T-helper 1 cell treated with Interleukin-12 subunit alpha and Interleukin-12 subunit beta and Interleukin-4 antibody, amounts not matched to agents 30 μg/mL and 1 μg/mL, for 36 hours (primary cell): ENCODE measurements at regions not wholly inside any gene's neighbourhood (a gene's known extent, or its start where the extent isn't known, plus 50 kb on each side); places are given as distances from the start of the nearest gene placed in this dataset.

Source experiments
- H3K27ac Mint-ChIP-seq: one replicate; pipeline ENCODE4 v1.8.0; 2021; ENCODE audit warnings: mild to moderate bottlenecking, mixed read lengths
- H3K27me3 Mint-ChIP-seq: one replicate; pipeline ENCODE4 v1.8.0; 2021; ENCODE audit warnings: low read depth, mixed read lengths
- H3K36me3 Mint-ChIP-seq: one replicate; pipeline ENCODE4 v1.8.0; 2021; ENCODE audit warnings: low read depth, mixed read lengths
- H3K4me1 Mint-ChIP-seq: one replicate; pipeline ENCODE4 v1.8.0; 2021; ENCODE audit warnings: low read depth, mixed read lengths
- H3K4me3 Mint-ChIP-seq: one replicate; pipeline ENCODE4 v1.8.0; 2021; ENCODE audit warnings: mild to moderate bottlenecking, moderate library complexity, mixed read lengths
- H3K9me3 Mint-ChIP-seq: one replicate; pipeline ENCODE4 v1.8.0; 2021; ENCODE audit warnings: mixed read lengths

- Mint-ChIP-seq H3K4me1 (no peaks in the 10 kb centered on the region), H3K4me3 (no peak overlapping the region), H3K9me3 (peaks cover 35% of the 10 kb centered on the region), H3K27ac (no peak overlapping the region), H3K27me3 (no peaks in the 10 kb centered on the region), H3K36me3 (peaks cover 7% of the 10 kb centered on the region)
Measured at GRCh38 chr21:35127026-35127425, 77.9 kb upstream of the RUNX1 start.

GRCh38 chr21:35120631-35121180, 71.6 kb upstream of the RUNX1 start:
- H3K4me1 Mint-ChIP-seq, result no peaks in the 10 kb centered on the region
- peaks cover 2% of the 10 kb centered on the region for H3K36me3 Mint-ChIP-seq
- H3K27ac Mint-ChIP-seq, result no peak overlapping the region
- no peak overlapping the region for H3K4me3 Mint-ChIP-seq
- H3K9me3 Mint-ChIP-seq, result peaks cover 28% of the 10 kb centered on the region
- peaks cover 4% of the 10 kb centered on the region for H3K27me3 Mint-ChIP-seq

DNA sequence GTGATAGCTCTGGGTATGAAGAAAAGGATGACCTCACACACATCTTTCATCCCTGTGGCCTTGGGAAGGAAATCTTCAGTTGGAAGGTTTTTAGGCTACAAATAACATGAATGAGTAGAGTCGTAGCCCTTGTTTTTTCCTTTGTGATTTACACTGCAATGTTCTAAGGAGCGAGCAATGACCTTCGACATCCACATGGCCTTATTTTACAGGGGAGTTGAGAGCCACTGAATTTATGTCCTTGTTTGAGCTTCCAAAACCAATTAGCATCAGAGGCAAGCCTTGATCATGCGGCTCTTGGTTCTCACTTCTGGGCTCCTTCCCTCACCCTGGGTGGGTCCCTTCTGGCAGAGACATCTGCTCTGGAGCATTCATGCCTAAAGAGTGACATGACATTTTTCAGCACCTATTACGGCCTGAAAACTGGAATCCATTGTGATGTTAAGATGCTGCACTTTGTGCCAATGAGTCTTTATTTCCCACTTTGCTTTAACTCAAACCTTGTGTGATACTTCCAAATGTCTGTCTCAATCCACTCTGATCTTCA, 70.5 kb upstream of the RUNX1 start:
- no peak overlapping the region for H3K4me3 Mint-ChIP-seq
- peaks cover 2% of the 10 kb centered on the region for H3K36me3 Mint-ChIP-seq
- H3K27ac Mint-ChIP-seq, result no peak overlapping the region
- H3K4me1 Mint-ChIP-seq, result no peaks in the 10 kb centered on the region
- H3K27me3 Mint-ChIP-seq, result peaks cover 4% of the 10 kb centered on the region
- peaks cover 26% of the 10 kb centered on the region for H3K9me3 Mint-ChIP-seq

DNA sequence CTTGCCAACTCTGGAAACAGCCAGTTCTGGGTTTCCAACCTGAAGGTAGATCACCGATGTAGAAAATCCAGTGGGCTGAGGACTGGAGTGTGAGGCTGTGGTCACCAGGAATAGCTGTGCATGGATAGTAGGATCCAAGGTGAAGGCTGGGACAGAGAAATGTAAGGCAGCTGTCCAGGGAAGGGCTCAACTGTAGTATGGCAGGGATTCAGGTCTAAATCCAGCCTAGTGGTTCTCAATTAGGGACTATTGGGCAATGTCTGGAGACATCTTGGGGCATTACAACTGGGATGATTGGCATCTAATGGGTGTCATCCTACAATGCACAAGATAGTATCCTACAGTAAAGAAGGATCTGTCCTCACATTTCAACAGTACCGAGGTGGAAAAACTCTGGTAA, 67.7 kb upstream of the RUNX1 start:
- Mint-ChIP-seq H3K27me3 (peaks cover 4% of the 10 kb centered on the region), H3K4me1 (peaks cover 10% of the 10 kb centered on the region), H3K4me3 (no peak overlapping the region), H3K9me3 (peaks cover 24% of the 10 kb centered on the region), H3K27ac (no peak overlapping the region), H3K36me3 (peaks cover 3% of the 10 kb centered on the region)

DNA sequence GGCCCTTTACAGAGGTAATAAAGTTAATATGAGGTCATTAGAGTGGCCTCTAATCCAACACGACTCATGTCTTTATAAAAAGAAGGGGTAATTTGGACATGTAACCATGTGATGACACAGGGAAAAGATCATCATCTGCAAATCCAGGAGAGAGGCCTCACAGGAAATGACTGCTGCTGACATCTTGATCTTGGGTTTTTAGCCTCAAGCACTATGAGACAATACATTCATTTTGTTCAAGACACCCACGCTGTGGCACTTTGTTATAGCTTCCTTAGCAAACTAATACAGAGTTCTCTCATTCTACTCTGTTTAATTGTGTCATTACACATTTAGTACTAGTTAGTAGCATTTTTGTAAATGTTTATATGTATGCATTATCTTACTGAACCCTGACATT, 64.0 kb upstream of the RUNX1 start:
- Mint-ChIP-seq H3K9me3 (peaks cover 19% of the 10 kb centered on the region), H3K4me3 (no peak overlapping the region), H3K4me1 (peaks cover 10% of the 10 kb centered on the region), H3K27ac (no peak overlapping the region), H3K27me3 (no peaks in the 10 kb centered on the region), H3K36me3 (peaks cover 5% of the 10 kb centered on the region)

GRCh38 chr21:35111321-35111930, 62.3 kb upstream of the RUNX1 start:
- Mint-ChIP-seq H3K4me3 (no peak overlapping the region), H3K36me3 (peaks cover 5% of the 10 kb centered on the region), H3K9me3 (peaks cover 12% of the 10 kb centered on the region), H3K27ac (no peak overlapping the region), H3K27me3 (no peaks in the 10 kb centered on the region), H3K4me1 (peaks cover 10% of the 10 kb centered on the region)

GRCh38 chr21:35108887-35109286, 59.8 kb upstream of the RUNX1 start:
- no peaks in the 10 kb centered on the region for H3K27me3 Mint-ChIP-seq
- no peak overlapping the region for H3K27ac Mint-ChIP-seq
- H3K36me3 Mint-ChIP-seq, result peaks cover 5% of the 10 kb centered on the region
- peaks cover 6% of the 10 kb centered on the region for H3K9me3 Mint-ChIP-seq
- peaks cover 10% of the 10 kb centered on the region for H3K4me1 Mint-ChIP-seq
- H3K4me3 Mint-ChIP-seq, result no peak overlapping the region

GRCh38 chr21:35107520-35107919, 58.4 kb upstream of the RUNX1 start:
- Mint-ChIP-seq H3K27me3 (no peaks in the 10 kb centered on the region), H3K4me3 (no peak overlapping the region), H3K27ac (no peak overlapping the region), H3K36me3 (peaks cover 2% of the 10 kb centered on the region), H3K9me3 (no peaks in the 10 kb centered on the region), H3K4me1 (no peaks in the 10 kb centered on the region)

GRCh38 chr21:35106246-35106835, 57.2 kb upstream of the RUNX1 start:
- H3K36me3 Mint-ChIP-seq, result peaks cover 2% of the 10 kb centered on the region
- H3K4me3 Mint-ChIP-seq, result no peak overlapping the region
- no peak overlapping the region for H3K27ac Mint-ChIP-seq
- no peaks in the 10 kb centered on the region for H3K4me1 Mint-ChIP-seq
- no peaks in the 10 kb centered on the region for H3K27me3 Mint-ChIP-seq
- H3K9me3 Mint-ChIP-seq, result no peaks in the 10 kb centered on the region

DNA sequence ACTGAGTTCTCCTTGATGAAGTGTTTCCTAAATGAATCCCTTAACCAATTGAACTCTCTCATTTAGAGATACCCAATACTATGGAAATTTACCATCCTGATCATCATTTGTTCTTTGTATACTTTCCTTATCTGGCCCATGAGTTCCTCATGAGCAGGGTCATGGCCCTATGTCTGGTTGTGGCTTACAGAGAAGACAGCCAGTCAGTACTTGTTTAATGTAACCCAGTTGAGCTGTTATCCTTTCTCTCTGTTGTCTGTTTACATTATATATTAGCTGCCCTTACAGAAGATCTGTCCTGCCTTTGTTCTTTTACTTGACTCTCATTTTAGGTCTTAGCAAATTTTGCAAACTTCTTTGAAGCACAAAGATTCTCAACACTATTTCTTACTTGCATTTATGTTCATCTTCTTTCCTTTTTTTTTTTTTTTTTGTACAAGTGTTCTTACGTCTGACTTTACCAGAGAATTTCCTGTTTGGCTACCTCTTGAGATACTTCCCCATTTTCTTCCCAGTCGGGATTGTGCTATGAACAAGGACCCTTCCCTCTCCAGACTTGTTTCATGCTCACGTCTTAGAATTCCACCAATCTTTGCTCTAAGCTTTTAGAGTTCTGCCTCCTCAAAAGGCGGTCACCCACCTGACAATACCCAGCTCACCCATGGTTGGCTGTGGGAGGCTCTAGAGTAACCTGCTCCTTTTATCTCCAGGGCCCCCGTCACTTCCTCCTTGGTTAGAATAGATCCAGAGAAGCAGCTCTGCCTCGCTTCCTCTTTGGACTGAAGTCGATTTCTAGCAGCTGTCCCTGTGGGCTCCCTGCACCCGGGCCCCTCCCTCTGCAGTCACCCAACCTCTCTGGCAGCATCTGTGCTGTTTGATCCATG, 53.6 kb upstream of the RUNX1 start:
- no peaks in the 10 kb centered on the region for H3K4me1 Mint-ChIP-seq
- H3K36me3 Mint-ChIP-seq, result no peaks in the 10 kb centered on the region
- no peak overlapping the region for H3K27ac Mint-ChIP-seq
- no peak overlapping the region for H3K4me3 Mint-ChIP-seq
- no peaks in the 10 kb centered on the region for H3K27me3 Mint-ChIP-seq
- H3K9me3 Mint-ChIP-seq, result no peaks in the 10 kb centered on the region

DNA sequence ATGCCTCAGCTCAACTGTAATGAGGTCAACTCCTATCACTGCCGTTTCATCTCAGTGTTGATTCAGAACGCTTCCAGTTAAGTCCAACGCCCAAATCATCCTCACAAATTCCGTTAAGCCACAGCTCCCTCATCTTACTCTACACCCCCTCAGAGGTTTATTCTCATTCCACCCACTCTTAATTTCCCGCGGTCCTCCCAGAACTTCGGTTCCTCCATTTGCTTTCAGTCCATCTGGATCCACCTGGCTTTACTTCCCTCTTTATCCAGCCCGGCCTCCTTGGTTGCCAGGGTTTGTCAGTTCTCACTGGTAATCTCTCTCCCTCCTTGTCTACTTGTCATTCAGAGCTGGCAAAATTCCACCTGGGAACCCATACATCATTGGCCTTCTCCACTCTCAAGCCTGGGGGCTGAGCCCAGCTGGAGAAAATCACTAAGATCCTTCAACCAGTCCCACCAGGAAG, 51.3 kb upstream of the RUNX1 start:
- H3K36me3 Mint-ChIP-seq, result no peaks in the 10 kb centered on the region
- H3K27me3 Mint-ChIP-seq, result no peaks in the 10 kb centered on the region
- no peaks in the 10 kb centered on the region for H3K9me3 Mint-ChIP-seq
- H3K27ac Mint-ChIP-seq, result no peak overlapping the region
- H3K4me1 Mint-ChIP-seq, result peaks cover 12% of the 10 kb centered on the region
- H3K4me3 Mint-ChIP-seq, result no peak overlapping the region

- peaks cover 6% of the 10 kb centered on the region for H3K9me3 Mint-ChIP-seq
- H3K4me3 Mint-ChIP-seq, result no peak overlapping the region
- no peaks in the 10 kb centered on the region for H3K27me3 Mint-ChIP-seq
- peaks cover 3% of the 10 kb centered on the region for H3K36me3 Mint-ChIP-seq
- H3K4me1 Mint-ChIP-seq, result peaks cover 12% of the 10 kb centered on the region
- H3K27ac Mint-ChIP-seq, result no peak overlapping the region
Measured at GRCh38 chr21:35099310-35099709, 50.2 kb upstream of the RUNX1 start.
